ENCODE measurements at regions not wholly inside any gene's neighbourhood (a gene's known extent, or its start where the extent isn't known, plus 50 kb on each side); places are given as distances from the start of the nearest gene placed in this dataset.

DNA sequence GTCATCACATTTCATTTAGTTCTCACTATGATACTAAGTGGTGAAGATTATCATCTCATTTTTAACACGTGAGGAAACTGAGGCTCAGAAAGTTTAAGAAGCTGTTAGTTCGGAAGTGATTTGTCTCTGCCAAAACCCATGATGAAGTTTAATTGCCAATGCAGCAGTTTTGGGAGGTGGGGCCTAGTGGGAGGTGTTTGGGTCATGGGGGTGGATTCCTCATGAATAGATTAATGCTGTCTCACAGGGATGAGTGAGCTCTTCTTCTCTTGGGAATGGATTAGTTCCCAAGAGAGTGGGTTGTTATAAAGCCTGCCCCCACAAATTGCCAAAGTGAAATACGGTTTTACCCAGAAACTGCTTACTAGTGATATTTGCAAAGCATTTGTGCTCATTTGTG, 91.5 kb upstream of the IGF1 start:
- TF ChIP-seq POLR2A (IDR thresholded peaks at IDR 0.05; ENCODE audit: low read depth, low read length) (no peak), SMC3 (IDR thresholded peaks at IDR 0.05; ENCODE audit: low read depth, low read length) (no peak), FOS (IDR thresholded peaks at IDR 0.05; ENCODE audit: low read depth, low read length) (no peak)
- TF ChIP-seq, protein P1, sequence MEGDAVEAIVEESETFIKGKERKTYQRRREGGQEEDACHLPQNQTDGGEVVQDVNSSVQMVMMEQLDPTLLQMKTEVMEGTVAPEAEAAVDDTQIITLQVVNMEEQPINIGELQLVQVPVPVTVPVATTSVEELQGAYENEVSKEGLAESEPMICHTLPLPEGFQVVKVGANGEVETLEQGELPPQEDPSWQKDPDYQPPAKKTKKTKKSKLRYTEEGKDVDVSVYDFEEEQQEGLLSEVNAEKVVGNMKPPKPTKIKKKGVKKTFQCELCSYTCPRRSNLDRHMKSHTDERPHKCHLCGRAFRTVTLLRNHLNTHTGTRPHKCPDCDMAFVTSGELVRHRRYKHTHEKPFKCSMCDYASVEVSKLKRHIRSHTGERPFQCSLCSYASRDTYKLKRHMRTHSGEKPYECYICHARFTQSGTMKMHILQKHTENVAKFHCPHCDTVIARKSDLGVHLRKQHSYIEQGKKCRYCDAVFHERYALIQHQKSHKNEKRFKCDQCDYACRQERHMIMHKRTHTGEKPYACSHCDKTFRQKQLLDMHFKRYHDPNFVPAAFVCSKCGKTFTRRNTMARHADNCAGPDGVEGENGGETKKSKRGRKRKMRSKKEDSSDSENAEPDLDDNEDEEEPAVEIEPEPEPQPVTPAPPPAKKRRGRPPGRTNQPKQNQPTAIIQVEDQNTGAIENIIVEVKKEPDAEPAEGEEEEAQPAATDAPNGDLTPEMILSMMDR (conservative IDR thresholded peaks at IDR 0.05; ENCODE audit: low read depth, low read length): no peak
